OCI-LY7 (cell line): ENCODE measurements at regions not wholly inside any gene's neighbourhood (a gene's known extent, or its start where the extent isn't known, plus 50 kb on each side); places are given as distances from the start of the nearest gene placed in this dataset.

Experiments used
- BruUV-seq: library from RNA; stranded (reverse); fragments of 400-500 nt; replicated peaks from 2 replicates; lab custom pipeline; 2021; lab: Mats Ljungman, UMichigan
- CTCF ChIA-PET: fragments of 300-600 bp; sonication (Branson Sonifier 250); formaldehyde crosslinking; loops from one replicate; lab custom pipeline; 2022; ENCODE audit warnings: antibody characterized with exemption; ENCODE audit not compliant: unreplicated experiment; lab: Charles Lee
- POLR2A ChIA-PET: fragments of 300-600 bp; sonication (Branson Sonifier 250); formaldehyde crosslinking; loops from one replicate; lab custom pipeline; 2022; ENCODE audit warnings: antibody characterized with exemption; lab: Charles Lee
- DNase-seq: peaks from one replicate; pipeline ENCODE4 v3.0.0-alpha.2; 2015; ENCODE audit warnings: low spot score
- H2AFZ ChIP-seq: fragments of 200-600 bp; sonication (generic), shearing (Covaris generic); 2 replicates; pipeline ENCODE4 v1.6.1; 2014; ENCODE audit warnings: mild to moderate bottlenecking, antibody characterized with exemption, low read length, moderate library complexity
- H3K27ac ChIP-seq: fragments of 200-600 bp; sonication (generic); 2 replicates; pipeline ENCODE4 v1.5.1; 2014; ENCODE audit warnings: mixed run types, low read depth, mild to moderate bottlenecking, moderate library complexity, low read length, inconsistent platforms; ENCODE audit not compliant: poor library complexity, severe bottlenecking
- H3K36me3 ChIP-seq: fragments of 200-600 bp; sonication (generic); 2 replicates; pipeline ENCODE4 v1.6.1; 2014; ENCODE audit warnings: mild to moderate bottlenecking, antibody characterized with exemption, low read length, moderate library complexity, mixed read lengths; ENCODE audit not compliant: insufficient read depth
- H3K4me1 ChIP-seq: fragments of 200-600 bp; sonication (generic); 2 replicates; pipeline ENCODE4 v1.5.1; 2014; ENCODE audit warnings: mild to moderate bottlenecking, low read length; ENCODE audit not compliant: insufficient read depth, poor library complexity, severe bottlenecking
- H3K4me2 ChIP-seq: fragments of 200-600 bp; sonication (generic); 2 replicates; pipeline ENCODE4 v1.6.1; 2014; ENCODE audit warnings: mild to moderate bottlenecking, low read length
- H3K4me3 ChIP-seq: fragments of 200-600 bp; sonication (generic); 2 replicates; pipeline ENCODE4 v1.5.1; 2014; ENCODE audit warnings: mild to moderate bottlenecking, low read depth, low read length; ENCODE audit not compliant: poor library complexity, severe bottlenecking
- H3K79me2 ChIP-seq: fragments of 200-600 bp; sonication (generic); 2 replicates; pipeline ENCODE4 v1.6.1; 2016; ENCODE audit warnings: low read depth, mild to moderate bottlenecking, low read length, moderate library complexity, mixed read lengths; ENCODE audit not compliant: insufficient read depth
- H3K9me2 ChIP-seq: fragments of 200-600 bp; sonication (generic); 2 replicates; pipeline ENCODE4 v1.6.1; 2016; ENCODE audit warnings: mild to moderate bottlenecking, low read length, mixed read lengths; ENCODE audit not compliant: insufficient read depth
- H3K9me3 ChIP-seq: fragments of 200-600 bp; sonication (generic); 2 replicates; pipeline ENCODE4 v1.6.1; 2014; ENCODE audit warnings: mild to moderate bottlenecking, mixed run types, low read length, mixed read lengths
- H4K20me1 ChIP-seq: fragments of 200-600 bp; sonication (generic); 2 replicates; pipeline ENCODE4 v1.6.1; 2014; ENCODE audit warnings: mild to moderate bottlenecking, antibody characterized with exemption, low read length, moderate library complexity, mixed read lengths; ENCODE audit not compliant: insufficient read depth
- EZH2phosphoT487 ChIP-seq: fragments of 200-600 bp; sonication (generic); IDR thresholded peaks from 2 replicates; pipeline ENCODE4 v1.6.1; 2018; ENCODE audit warnings: low read depth, borderline replicate concordance, mild to moderate bottlenecking, mixed run types, antibody characterized with exemption, low read length, moderate library complexity, mixed read lengths
- intact Hi-C: fragments of 100-400 bp; cut with micrococcal nuclease; formaldehyde crosslinking; loops from one replicate; pipeline ENCODE4 v1.10.0; 2022; ENCODE audit not compliant: unreplicated experiment
- TF ChIP-seq, protein P1 (sequence below): fragments of 200-600 bp; sonication (generic); conservative IDR thresholded peaks from 2 replicates; pipeline ENCODE4 v1.5.1; 2014; ENCODE audit warnings: mild to moderate bottlenecking, antibody characterized with exemption, low read length, moderate library complexity, mixed read lengths

DNA sequence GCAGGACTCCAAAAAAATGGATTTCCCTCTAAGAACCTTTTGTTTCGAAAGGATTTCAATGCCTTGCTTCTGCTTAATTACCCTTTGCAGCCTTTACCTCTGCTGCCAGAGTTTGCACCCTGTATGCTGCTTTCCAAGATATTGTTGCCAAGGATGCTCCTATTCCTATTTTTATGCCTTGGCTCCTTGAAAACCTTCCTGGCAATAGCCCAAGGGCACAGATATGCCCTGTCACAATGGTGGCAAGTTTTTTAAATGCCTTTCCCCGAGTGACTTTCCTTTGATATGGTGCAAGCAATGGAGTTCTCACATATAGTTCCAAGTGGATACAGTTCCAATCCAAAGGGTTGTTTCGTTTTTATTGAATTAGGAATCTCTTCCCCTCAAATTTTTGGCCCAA, 1983.0 kb downstream of the MRPL39 start:
- ChIA-PET POLR2A (interaction anchor here (0.7 kb wide), 1 partner anchor 17 kb away, joined by 3 read pairs; no protein-coding TSS in a partner anchor), CTCF (no interaction called here)
- no TSS peak for BruUV-seq
- no peaks in the 10 kb centered on the region for H3K79me2 ChIP-seq
- intact Hi-C loops, result no loop called here
- no peaks in the 10 kb centered on the region for H3K36me3 ChIP-seq
- no peaks in the 10 kb centered on the region for H3K9me2 ChIP-seq
- H3K4me2 ChIP-seq, result no peak overlapping the region
- no peaks in the 10 kb centered on the region for H3K4me1 ChIP-seq
- H2AFZ ChIP-seq, result no peak overlapping the region
- H3K27ac ChIP-seq, result no peak overlapping the region
- no peaks in the 10 kb centered on the region for H4K20me1 ChIP-seq
- H3K4me3 ChIP-seq, result no peak overlapping the region
- DNase-seq, result no peak
- TF ChIP-seq, protein P1, sequence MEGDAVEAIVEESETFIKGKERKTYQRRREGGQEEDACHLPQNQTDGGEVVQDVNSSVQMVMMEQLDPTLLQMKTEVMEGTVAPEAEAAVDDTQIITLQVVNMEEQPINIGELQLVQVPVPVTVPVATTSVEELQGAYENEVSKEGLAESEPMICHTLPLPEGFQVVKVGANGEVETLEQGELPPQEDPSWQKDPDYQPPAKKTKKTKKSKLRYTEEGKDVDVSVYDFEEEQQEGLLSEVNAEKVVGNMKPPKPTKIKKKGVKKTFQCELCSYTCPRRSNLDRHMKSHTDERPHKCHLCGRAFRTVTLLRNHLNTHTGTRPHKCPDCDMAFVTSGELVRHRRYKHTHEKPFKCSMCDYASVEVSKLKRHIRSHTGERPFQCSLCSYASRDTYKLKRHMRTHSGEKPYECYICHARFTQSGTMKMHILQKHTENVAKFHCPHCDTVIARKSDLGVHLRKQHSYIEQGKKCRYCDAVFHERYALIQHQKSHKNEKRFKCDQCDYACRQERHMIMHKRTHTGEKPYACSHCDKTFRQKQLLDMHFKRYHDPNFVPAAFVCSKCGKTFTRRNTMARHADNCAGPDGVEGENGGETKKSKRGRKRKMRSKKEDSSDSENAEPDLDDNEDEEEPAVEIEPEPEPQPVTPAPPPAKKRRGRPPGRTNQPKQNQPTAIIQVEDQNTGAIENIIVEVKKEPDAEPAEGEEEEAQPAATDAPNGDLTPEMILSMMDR, result no peak
- no peak for TF ChIP-seq EZH2phosphoT487
- H3K9me3 ChIP-seq, result peaks cover 11% of the 10 kb centered on the region; the same call in 1 of the 2 replicates

DNA sequence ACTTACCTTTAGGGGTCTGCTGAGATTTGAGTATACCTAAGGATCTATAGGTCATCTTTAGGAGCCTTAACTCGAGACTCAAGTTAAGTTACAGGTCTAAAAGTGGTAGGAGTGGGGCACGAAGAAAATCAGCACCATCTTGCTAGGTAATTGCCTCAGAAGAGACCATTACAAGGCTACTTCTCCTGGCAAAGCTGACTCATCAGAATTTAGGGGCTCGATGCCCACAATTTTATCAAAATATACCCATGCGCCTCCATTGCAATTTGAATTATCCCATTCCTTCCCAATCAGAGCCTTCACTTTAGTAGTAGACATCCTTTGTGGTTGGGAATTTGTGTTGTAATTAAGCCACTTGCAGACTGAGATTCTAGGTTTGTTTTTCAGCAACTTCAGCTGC, 1994.3 kb downstream of the MRPL39 start:
- POLR2A ChIA-PET, result no interaction called here

DNA sequence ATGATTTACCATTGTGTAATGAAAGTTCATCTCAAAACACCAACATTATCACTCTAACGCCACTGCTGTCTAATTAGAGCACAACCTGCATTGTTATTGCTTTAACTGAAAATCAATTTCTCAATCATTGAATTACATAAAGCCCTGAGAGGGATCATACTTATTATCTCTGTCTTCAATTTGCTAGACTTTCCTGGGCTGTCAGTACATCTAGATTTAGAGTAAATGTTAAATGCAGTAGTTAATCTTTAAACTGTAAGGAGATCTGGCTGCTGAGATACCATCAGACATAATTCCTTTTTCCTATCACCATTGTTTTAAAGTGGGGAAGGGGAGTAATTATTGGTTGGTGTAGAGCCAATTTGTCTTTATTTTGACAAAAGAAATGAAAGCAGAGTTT, 1995.1 kb downstream of the MRPL39 start:
- no peaks in the 10 kb centered on the region for H3K9me2 ChIP-seq
- H3K27ac ChIP-seq, result no peak overlapping the region
- H3K79me2 ChIP-seq, result no peaks in the 10 kb centered on the region
- H2AFZ ChIP-seq, result no peak overlapping the region
- intact Hi-C loops, result no loop called here
- H3K4me3 ChIP-seq, result no peak overlapping the region
- H3K9me3 ChIP-seq, result peaks cover 14% of the 10 kb centered on the region; the same call in 1 of the 2 replicates
- H3K4me2 ChIP-seq, result no peak overlapping the region
- H4K20me1 ChIP-seq, result no peaks in the 10 kb centered on the region
- no TSS peak for BruUV-seq
- H3K4me1 ChIP-seq, result no peaks in the 10 kb centered on the region
- POLR2A ChIA-PET, result no interaction called here
- no peaks in the 10 kb centered on the region for H3K36me3 ChIP-seq
- no peak for DNase-seq
- CTCF ChIA-PET, result no interaction called here
- TF ChIP-seq EZH2phosphoT487, result no peak
- TF ChIP-seq, protein P1, result no peak

More for the DNA sequence above, 1994.3 kb downstream of the MRPL39 start:
- Histone ChIP-seq H3K4me1 (no peaks in the 10 kb centered on the region), H4K20me1 (no peaks in the 10 kb centered on the region), H3K9me3 (peaks cover 16% of the 10 kb centered on the region; the same call in 1 of the 2 replicates), H2AFZ (no peak overlapping the region), H3K27ac (no peak overlapping the region), H3K36me3 (no peaks in the 10 kb centered on the region), H3K79me2 (no peaks in the 10 kb centered on the region), H3K4me3 (no peak overlapping the region), H3K9me2 (no peaks in the 10 kb centered on the region), H3K4me2 (no peak overlapping the region)
- no peak for DNase-seq
- TF ChIP-seq EZH2phosphoT487, result no peak
- TF ChIP-seq, protein P1, result no peak
- intact Hi-C loops, result no loop called here
- BruUV-seq, result no TSS peak
- CTCF ChIA-PET, result no interaction called here
